OCI-M1 (cell line): ENCODE measurements at regions not wholly inside any gene's neighbourhood (a gene's known extent, or its start where the extent isn't known, plus 50 kb on each side); places are given as distances from the start of the nearest gene placed in this dataset.
A peak's percentile ranks its signal among the peaks of the same experiment; 100 is the strongest.
"Not testable (repeated sequence)": the region's sequence is repeated elsewhere in the genome, so short reads cannot be mapped to it uniquely, and the experiment has no call there.

ENCODE experiments used
- DNase-seq: peaks from one replicate; lab custom pipeline; 2025; lab: John Stamatoyannopoulos, UW

DNA sequence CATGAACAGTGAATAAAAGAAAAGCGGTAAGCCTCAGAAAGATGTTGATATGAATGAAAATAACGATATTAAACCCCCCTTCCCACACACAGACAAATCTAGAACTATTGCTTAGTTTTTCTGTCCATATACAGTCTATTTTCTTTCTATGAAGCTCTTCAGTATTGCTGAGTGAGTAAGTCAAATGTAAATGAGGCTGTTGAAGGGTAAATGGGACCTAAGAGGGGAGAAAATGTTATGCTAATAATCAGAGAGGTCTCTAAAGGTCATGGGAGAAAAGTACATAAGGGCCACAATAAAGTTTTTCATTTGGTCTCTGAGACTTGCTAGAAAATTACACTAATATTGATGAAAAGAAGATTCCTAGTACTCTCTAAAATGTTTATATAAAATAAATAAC, 56.2 kb downstream of the PABPC4L start:
- no peak for DNase-seq

DNA sequence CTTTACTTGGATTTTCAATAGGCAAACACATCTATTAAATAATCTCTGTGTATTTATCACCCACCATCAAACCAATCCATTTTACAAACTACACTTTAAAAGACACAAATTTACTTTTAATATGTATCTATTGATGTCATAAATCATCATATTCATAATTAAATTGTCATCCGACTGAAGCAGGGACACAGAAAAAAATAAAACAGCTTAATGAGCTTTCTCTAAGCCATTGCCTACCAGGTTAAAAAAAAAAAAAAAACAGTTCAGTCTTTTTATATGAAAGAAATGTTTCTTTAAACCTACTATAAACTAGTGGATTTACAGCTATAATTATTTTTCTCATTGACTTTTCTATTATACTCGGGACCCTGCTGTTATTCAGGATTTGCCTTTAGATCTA, 57.3 kb downstream of the PABPC4L start:
- no peak for DNase-seq

- DNase-seq: no peak
These were observed 59.9 kb downstream of the PABPC4L start for GRCh38 chr4:134141728-134142127.

DNA sequence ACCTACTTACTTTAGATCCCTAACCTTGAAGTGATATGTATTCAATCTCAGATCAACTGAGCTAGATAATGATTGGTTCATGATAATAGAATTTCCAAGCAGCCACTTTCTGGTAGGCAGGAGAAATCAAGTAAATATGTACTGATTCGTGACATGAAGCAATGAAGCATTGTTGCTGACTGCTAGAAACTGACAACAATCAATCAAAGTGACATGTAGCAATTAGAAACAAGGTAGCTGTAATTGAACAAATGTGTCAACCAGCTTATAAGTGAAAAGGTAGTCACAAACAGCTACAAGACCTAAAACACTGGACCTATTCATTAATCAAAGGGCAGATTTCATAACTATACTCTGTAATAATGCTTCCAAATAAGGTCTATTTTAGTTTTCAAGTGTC, 62.4 kb downstream of the PABPC4L start:
- DNase-seq: no peak

- DNase-seq: peak; percentile 25
These were observed 69.4 kb downstream of the PABPC4L start for GRCh38 chr4:134132086-134132783.

DNA sequence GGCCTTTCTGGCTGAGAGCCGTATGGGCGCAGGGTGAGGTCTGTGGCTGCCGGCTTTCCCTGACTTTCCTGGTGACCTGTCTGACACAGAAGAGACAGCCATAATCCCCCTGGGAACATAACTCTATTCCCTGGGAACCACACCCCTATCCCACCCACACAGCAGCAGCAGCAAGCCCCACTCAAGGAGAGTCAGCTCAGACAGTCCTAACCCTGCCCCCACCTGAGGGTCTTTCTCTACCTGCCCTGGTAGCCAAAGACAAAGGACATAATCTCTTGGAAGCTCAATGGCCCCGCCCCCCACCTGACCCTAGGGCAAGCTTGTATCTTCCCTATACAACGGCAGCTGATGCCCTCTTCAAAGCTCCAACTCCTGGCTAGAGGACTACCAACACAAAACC, 74.6 kb downstream of the PABPC4L start:
- DNase-seq: no peak

GRCh38 chr4:134126000-134126560, 75.5 kb downstream of the PABPC4L start:
- DNase-seq: no peak

GRCh38 chr4:134122903-134123302, 78.7 kb downstream of the PABPC4L start:
- DNase-seq: no peak

- DNase-seq: no peak
These were observed 84.0 kb downstream of the PABPC4L start for GRCh38 chr4:134117392-134118183.

DNA sequence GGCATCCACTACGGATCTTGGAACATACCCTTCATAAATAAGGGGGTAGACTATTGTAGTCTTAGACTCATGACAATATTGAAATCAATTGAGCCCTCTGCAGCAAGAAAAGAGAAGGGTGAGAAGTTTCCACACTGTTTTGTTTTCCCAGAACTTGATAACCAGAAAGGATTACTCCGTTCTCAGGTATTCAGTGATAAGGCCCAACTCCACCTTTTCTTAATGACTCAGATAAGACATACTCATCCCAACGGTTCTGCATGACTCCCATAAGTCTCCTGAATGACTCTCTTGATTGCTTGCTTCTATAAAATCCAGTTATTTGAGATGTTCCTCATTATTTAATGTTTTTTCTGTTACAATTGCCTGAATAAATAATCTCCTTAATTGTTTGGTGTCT, 111.7 kb downstream of the PABPC4L start:
- DNase-seq: no peak

DNA sequence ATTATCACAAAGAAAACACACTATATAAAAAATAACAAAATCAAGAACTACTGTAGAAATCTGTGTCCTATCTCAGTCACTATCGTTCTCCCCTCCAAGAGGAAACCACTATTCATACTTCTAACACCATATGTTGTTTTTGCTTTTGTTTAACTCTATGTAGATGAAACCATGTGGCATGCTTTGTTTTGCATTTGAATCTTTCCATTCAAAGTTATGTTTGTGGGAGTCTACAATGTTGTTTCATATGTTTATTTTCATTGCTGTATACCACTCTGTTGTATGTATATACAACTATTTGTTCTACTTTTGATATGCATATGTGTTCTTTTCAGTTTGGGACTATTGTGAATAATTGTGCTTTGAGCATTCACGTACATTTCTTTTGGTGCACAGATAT, 116.1 kb downstream of the PABPC4L start:
- DNase-seq: no peak

- DNase-seq: not testable (repeated sequence)
These were observed 122.5 kb downstream of the PABPC4L start for GRCh38 chr4:134079085-134079484.

DNA sequence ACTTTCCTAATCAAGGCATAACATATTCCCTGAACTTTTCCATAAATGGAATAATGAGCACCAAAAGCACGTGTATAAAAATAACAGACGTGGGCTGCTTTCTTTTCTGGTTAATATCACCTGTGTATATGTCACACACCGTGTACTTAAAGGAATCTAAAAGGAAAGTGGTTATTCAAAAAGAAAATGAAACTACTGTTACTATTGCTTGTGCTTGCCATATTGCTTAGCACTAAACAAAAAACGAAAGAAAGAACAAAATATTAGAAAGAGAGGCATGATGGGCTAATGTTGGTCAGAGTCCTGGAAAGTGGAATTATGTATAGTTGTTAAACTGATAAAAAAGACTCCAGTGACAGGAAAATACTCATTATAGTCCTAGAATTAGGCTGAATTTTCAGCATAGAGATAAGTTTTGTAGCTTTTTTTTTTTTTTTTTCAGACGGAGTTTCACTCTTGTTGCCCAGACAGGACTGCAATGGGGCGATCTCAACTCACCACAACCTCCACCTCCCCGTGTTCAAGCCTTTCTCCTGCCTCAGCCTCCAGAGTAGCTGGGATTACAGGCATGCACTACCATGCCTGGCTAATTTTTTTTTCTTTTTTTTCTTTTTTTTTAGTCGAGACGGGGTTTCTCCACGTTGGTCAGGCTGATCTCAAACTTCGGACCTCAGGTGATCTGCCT, 123.2 kb downstream of the PABPC4L start:
- peak; percentile 82 for DNase-seq

DNA sequence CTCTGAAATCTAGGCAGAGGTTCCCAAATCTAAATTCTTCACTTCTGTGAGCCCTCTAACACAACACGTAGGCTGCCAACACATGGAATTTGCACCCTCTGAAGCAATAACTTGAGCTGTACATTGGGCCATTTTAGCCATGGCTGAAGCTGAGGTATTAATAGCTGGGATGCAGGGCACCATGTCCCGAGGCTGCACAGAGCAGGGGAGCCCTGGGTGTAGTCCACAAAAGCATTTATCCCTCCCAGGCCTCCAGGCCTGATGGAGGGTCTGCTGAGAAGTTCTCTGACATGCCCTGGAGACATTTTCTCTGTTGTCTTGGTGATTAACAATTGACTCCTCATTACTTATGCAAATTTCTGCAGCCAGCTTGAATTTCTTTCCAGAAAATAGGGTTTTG, 127.9 kb downstream of the PABPC4L start:
- no peak for DNase-seq

GRCh38 chr4:134072137-134072536, 129.5 kb downstream of the PABPC4L start:
- no peak for DNase-seq

DNA sequence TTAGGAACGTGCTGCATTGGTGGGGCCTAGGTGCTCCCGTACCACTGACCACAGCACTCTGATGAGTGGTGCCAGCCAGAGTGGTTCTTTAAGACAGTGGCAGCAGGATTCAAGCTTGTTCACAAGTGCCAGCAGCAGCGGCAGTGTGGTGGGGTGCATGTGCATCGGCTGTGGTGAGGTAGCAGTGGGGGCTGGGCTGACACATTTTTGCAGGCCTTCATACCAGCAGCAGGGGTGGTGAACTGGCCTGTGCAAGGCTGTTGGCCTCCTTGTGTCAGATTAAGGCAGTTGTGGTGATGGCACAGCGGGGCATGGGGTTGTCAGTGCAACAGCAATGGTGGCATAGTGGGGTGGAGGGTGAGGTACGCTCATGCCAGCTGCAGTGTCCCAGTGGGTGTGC, 131.4 kb downstream of the PABPC4L start:
- DNase-seq: no peak

DNA sequence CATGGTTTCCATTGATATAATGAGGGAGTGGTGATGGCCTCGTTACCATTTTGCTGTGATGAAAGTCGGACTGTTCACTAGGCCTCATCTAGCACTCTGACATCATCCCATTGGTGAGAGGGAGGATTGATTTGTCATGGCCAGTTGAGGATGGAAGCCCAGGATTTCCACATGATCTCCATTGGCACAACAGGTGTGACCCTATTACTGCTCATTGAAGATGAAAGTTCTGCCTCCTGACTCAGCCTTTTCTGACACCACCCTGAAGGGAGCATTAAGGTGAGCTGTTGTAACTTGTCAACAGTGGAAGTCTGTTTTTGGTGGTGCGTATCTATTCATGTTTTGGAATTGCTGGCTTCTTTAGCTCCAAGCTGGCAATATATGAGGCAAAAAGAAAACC, 144.2 kb downstream of the PABPC4L start:
- DNase-seq: no peak

DNA sequence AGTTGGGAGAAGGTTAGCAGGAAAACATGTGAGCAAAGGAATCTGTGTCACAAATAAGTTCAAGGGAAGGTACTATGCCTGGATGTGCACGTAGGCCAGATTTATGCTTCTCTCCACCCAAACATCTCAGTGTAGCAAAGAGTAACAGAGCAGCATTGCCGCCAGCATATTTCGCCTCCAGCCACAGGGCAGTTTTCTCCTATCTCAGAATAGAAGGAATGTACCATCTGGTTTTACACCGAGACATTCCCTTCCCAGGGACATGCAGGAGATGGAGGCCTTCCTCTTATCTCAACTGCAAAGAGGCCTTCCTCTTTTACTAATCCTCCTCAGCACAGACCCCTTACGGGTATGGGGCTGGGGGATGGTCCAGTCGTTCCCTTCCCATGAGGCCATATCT, 155.4 kb downstream of the PABPC4L start:
- peak; percentile 47 for DNase-seq

DNA sequence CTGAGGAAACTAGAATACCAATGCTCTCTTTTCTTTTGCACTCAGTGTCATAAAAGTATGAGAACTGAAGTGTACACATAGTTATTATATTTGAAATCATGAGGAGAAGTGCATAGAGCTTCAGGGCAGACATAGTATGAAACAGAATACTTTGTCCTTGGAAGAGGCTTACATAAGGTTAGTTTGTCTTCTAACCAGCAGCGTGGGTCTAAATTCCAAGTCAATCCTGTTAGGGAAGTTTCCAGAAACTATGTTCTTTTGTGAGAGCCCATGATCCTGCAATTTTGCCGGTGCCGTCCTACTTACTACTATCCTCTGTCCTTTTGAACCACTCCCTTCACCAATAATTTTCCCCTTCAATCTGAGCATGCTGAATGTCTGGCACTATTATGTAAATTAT, 156.2 kb downstream of the PABPC4L start:
- DNase-seq: no peak

DNA sequence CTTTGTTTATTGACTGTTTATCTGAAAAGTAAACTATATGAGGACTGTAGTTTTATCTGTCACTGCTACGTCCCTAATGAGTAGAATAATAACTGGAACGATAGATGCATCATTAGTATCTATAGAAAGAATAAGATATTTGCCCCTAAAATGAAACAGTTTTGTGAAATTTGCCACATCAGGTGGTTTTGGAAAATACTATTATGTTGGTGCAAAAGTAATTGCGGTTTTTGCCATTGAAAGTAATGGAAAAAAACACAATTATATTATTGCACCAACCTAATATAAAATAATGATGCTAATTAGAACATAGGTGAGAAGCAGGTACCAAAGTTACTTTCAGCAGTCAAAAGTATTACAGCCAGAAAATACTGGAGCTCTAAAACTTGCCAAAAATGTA, 158.3 kb downstream of the PABPC4L start:
- no peak for DNase-seq

GRCh38 chr4:134028421-134028820, 173.2 kb downstream of the PABPC4L start:
- no peak for DNase-seq

DNA sequence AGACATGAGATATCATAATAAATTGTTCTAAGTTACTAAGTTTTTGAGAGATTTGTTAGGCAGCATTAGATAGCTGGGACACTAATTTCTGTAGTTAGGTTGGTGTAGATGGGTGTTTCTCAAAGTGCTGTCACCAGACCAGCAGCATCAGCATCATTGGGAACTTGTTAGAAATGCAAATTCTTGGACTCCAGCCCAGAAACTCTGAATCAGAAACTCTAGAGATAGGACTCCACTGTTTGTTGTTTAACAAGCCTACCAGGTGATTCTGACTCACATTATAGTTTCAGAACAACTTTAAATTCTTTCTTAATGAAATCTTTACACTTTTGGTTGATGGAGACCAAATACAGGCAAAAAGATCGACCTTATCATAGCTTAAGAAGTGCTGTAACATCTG, 173.7 kb downstream of the PABPC4L start:
- DNase-seq: peak; percentile 45

GRCh38 chr4:134024251-134024650, 177.3 kb downstream of the PABPC4L start:
- peak; percentile 52 for DNase-seq
